Stomach (tissue), 4 donors: ENCODE measurements at regions not wholly inside any gene's neighbourhood (a gene's known extent, or its start where the extent isn't known, plus 50 kb on each side); places are given as distances from the start of the nearest gene placed in this dataset.

Experiments used
- CTCF ChIP-seq, 7 experiments: fragments of 450-650 bp in 4 of 7; fragments of 200-600 bp in 3 of 7; sonication (generic) in 3 of 7; IDR thresholded peaks; one replicate each; pipeline ENCODE4 v1.5.1; 2016 to 2019; ENCODE audit warnings: antibody characterized with exemption in 7 of 7, control low read depth in 2 of 7, mild to moderate bottlenecking in 1 of 7
- EP300 ChIP-seq: sonication (generic); formaldehyde crosslinking; IDR thresholded peaks from one replicate; pipeline ENCODE4 v1.6.1; 2017; ENCODE audit warnings: antibody characterized with exemption
- POLR2A ChIP-seq, 4 donors: fragments of 450-650 bp; IDR thresholded peaks; one replicate each; pipeline ENCODE4 v1.6.1; 2016; ENCODE audit warnings: antibody characterized with exemption in 4 of 4, control low read depth in 2 of 4, mild to moderate bottlenecking in 1 of 4, moderate library complexity in 1 of 4
- POLR2AphosphoS5 ChIP-seq, 3 donors: sonication (generic); formaldehyde crosslinking; IDR thresholded peaks; one replicate each; pipeline ENCODE4 v1.6.1; 2016; ENCODE audit warnings: antibody characterized with exemption in 3 of 3

- TF ChIP-seq CTCF (IDR thresholded peaks at IDR 0.05) (no peak), EP300 (no peak), POLR2A (IDR thresholded peaks at IDR 0.05) (no peak), POLR2AphosphoS5 (IDR thresholded peaks at IDR 0.05) (no peak)
Observed at GRCh38 chr10:52897162-52897561, 124.6 kb upstream of the MBL2 start.
